ENCODE measurements at regions not wholly inside any gene's neighbourhood (a gene's known extent, or its start where the extent isn't known, plus 50 kb on each side); places are given as distances from the start of the nearest gene placed in this dataset.

GRCh38 chr6:99073223-99073622 lies 125.5 kb upstream of the FBXL4 start:
- H3K9me3 Mint-ChIP-seq = no peaks in the 10 kb centered on the region
- CTCF ChIA-PET = no interaction called here
- peaks cover 8% of the 10 kb centered on the region for H3K27me3 Mint-ChIP-seq
- DNase-seq = no peak
- H3K36me3 Mint-ChIP-seq = no peaks in the 10 kb centered on the region
- no peak overlapping the region for H3K4me3 Mint-ChIP-seq
- H3K4me1 Mint-ChIP-seq = no peaks in the 10 kb centered on the region
- H3K27ac Mint-ChIP-seq = no peak overlapping the region

- Mint-ChIP-seq H3K4me1 (no peaks in the 10 kb centered on the region), H3K27me3 (peaks cover 4% of the 10 kb centered on the region), H3K36me3 (no peaks in the 10 kb centered on the region), H3K27ac (no peak overlapping the region), H3K9me3 (no peaks in the 10 kb centered on the region), H3K4me3 (no peak overlapping the region)
- DNase-seq = no peak
- CTCF ChIA-PET = no interaction called here
Observed at GRCh38 chr6:99066044-99066443, 118.3 kb upstream of the FBXL4 start.

GRCh38 chr6:99064834-99065233 lies 117.1 kb upstream of the FBXL4 start:
- no peaks in the 10 kb centered on the region for H3K36me3 Mint-ChIP-seq
- peaks cover 4% of the 10 kb centered on the region for H3K27me3 Mint-ChIP-seq
- no peak overlapping the region for H3K27ac Mint-ChIP-seq
- no peak for DNase-seq
- no peaks in the 10 kb centered on the region for H3K4me1 Mint-ChIP-seq
- CTCF ChIA-PET = no interaction called here
- no peaks in the 10 kb centered on the region for H3K9me3 Mint-ChIP-seq
- no peak overlapping the region for H3K4me3 Mint-ChIP-seq

- H3K4me1 Mint-ChIP-seq = no peaks in the 10 kb centered on the region
- H3K27ac Mint-ChIP-seq = no peak overlapping the region
- no peak for DNase-seq
- no peaks in the 10 kb centered on the region for H3K36me3 Mint-ChIP-seq
- no peak overlapping the region for H3K4me3 Mint-ChIP-seq
- no peaks in the 10 kb centered on the region for H3K9me3 Mint-ChIP-seq
- peaks cover 5% of the 10 kb centered on the region for H3K27me3 Mint-ChIP-seq
- CTCF ChIA-PET = no interaction called here
Observed at GRCh38 chr6:99036672-99037071, 88.9 kb upstream of the FBXL4 start.

GRCh38 chr6:99032396-99032795 lies 84.7 kb upstream of the FBXL4 start:
- CTCF ChIA-PET = no interaction called here
- Mint-ChIP-seq H3K9me3 (peaks cover 2% of the 10 kb centered on the region), H3K36me3 (no peaks in the 10 kb centered on the region), H3K4me1 (no peaks in the 10 kb centered on the region), H3K27ac (no peak overlapping the region), H3K4me3 (no peak overlapping the region), H3K27me3 (peaks cover 6% of the 10 kb centered on the region)
- DNase-seq = no peak

GRCh38 chr6:99031957-99032356 lies 84.2 kb upstream of the FBXL4 start:
- CTCF ChIA-PET = no interaction called here
- Mint-ChIP-seq H3K36me3 (no peaks in the 10 kb centered on the region), H3K27ac (no peak overlapping the region)

GRCh38 chr6:99030915-99031314 lies 83.2 kb upstream of the FBXL4 start:
- Mint-ChIP-seq H3K27ac (no peak overlapping the region), H3K4me3 (no peak overlapping the region), H3K4me1 (no peaks in the 10 kb centered on the region), H3K27me3 (peaks cover 6% of the 10 kb centered on the region), H3K9me3 (peaks cover 15% of the 10 kb centered on the region), H3K36me3 (no peaks in the 10 kb centered on the region)
- CTCF ChIA-PET = no interaction called here
- DNase-seq = no peak

More at GRCh38 chr6:99031957-99032356, 84.2 kb upstream of the FBXL4 start:
- DNase-seq = no peak
- Mint-ChIP-seq H3K4me1 (no peaks in the 10 kb centered on the region), H3K9me3 (peaks cover 6% of the 10 kb centered on the region), H3K4me3 (no peak overlapping the region), H3K27me3 (peaks cover 6% of the 10 kb centered on the region)

GRCh38 chr6:99026135-99026534 lies 78.4 kb upstream of the FBXL4 start:
- Mint-ChIP-seq H3K27ac (no peak overlapping the region), H3K4me3 (no peak overlapping the region), H3K9me3 (peaks cover 24% of the 10 kb centered on the region), H3K36me3 (no peaks in the 10 kb centered on the region), H3K4me1 (no peaks in the 10 kb centered on the region), H3K27me3 (no peaks in the 10 kb centered on the region)
- no peak for DNase-seq
- CTCF ChIA-PET = no interaction called here

- H3K27me3 Mint-ChIP-seq = no peaks in the 10 kb centered on the region
- CTCF ChIA-PET = no interaction called here
- H3K36me3 Mint-ChIP-seq = no peaks in the 10 kb centered on the region
- DNase-seq = no peak
- H3K27ac Mint-ChIP-seq = no peak overlapping the region
- H3K4me1 Mint-ChIP-seq = no peaks in the 10 kb centered on the region
- H3K4me3 Mint-ChIP-seq = no peak overlapping the region
- peaks cover 24% of the 10 kb centered on the region for H3K9me3 Mint-ChIP-seq
Observed at GRCh38 chr6:99024089-99024488, 76.3 kb upstream of the FBXL4 start.

GRCh38 chr6:99022039-99022609 lies 74.4 kb upstream of the FBXL4 start:
- H3K9me3 Mint-ChIP-seq = peaks cover 20% of the 10 kb centered on the region
- peaks cover 6% of the 10 kb centered on the region for H3K27me3 Mint-ChIP-seq
- no peak overlapping the region for H3K27ac Mint-ChIP-seq
- no peak for DNase-seq
- CTCF ChIA-PET = no interaction called here
- no peaks in the 10 kb centered on the region for H3K36me3 Mint-ChIP-seq
- H3K4me3 Mint-ChIP-seq = no peak overlapping the region
- no peaks in the 10 kb centered on the region for H3K4me1 Mint-ChIP-seq

GRCh38 chr6:99019381-99019780 lies 71.6 kb upstream of the FBXL4 start:
- Mint-ChIP-seq H3K36me3 (no peaks in the 10 kb centered on the region), H3K9me3 (no peaks in the 10 kb centered on the region), H3K27me3 (peaks cover 6% of the 10 kb centered on the region), H3K4me1 (no peaks in the 10 kb centered on the region), H3K4me3 (no peak overlapping the region), H3K27ac (no peak overlapping the region)
- no peak for DNase-seq
- CTCF ChIA-PET = no interaction called here

- H3K36me3 Mint-ChIP-seq = no peaks in the 10 kb centered on the region
- peaks cover 6% of the 10 kb centered on the region for H3K27me3 Mint-ChIP-seq
- no peak overlapping the region for H3K27ac Mint-ChIP-seq
- DNase-seq = no peak
- no peak overlapping the region for H3K4me3 Mint-ChIP-seq
- CTCF ChIA-PET = no interaction called here
- H3K4me1 Mint-ChIP-seq = no peaks in the 10 kb centered on the region
- no peaks in the 10 kb centered on the region for H3K9me3 Mint-ChIP-seq
Observed at GRCh38 chr6:99017150-99017549, 69.4 kb upstream of the FBXL4 start.

GRCh38 chr6:99016355-99016754 lies 68.6 kb upstream of the FBXL4 start:
- H3K27ac Mint-ChIP-seq = no peak overlapping the region
- H3K4me3 Mint-ChIP-seq = no peak overlapping the region
- DNase-seq = no peak
- peaks cover 6% of the 10 kb centered on the region for H3K27me3 Mint-ChIP-seq
- no peaks in the 10 kb centered on the region for H3K9me3 Mint-ChIP-seq
- H3K36me3 Mint-ChIP-seq = no peaks in the 10 kb centered on the region
- CTCF ChIA-PET = no interaction called here
- H3K4me1 Mint-ChIP-seq = no peaks in the 10 kb centered on the region

- CTCF ChIA-PET = no interaction called here
- Mint-ChIP-seq H3K4me1 (no peaks in the 10 kb centered on the region), H3K9me3 (no peaks in the 10 kb centered on the region), H3K36me3 (no peaks in the 10 kb centered on the region), H3K27me3 (peaks cover 10% of the 10 kb centered on the region), H3K4me3 (no peak overlapping the region), H3K27ac (no peak overlapping the region)
- no peak for DNase-seq
Observed at GRCh38 chr6:99014061-99014460, 66.3 kb upstream of the FBXL4 start.

GRCh38 chr6:99013661-99014060 lies 65.9 kb upstream of the FBXL4 start:
- no peaks in the 10 kb centered on the region for H3K9me3 Mint-ChIP-seq
- no peak overlapping the region for H3K4me3 Mint-ChIP-seq
- CTCF ChIA-PET = no interaction called here
- H3K4me1 Mint-ChIP-seq = no peaks in the 10 kb centered on the region
- H3K27me3 Mint-ChIP-seq = peaks cover 9% of the 10 kb centered on the region
- H3K36me3 Mint-ChIP-seq = no peaks in the 10 kb centered on the region
- DNase-seq = no peak
- H3K27ac Mint-ChIP-seq = no peak overlapping the region

- Mint-ChIP-seq H3K36me3 (no peaks in the 10 kb centered on the region), H3K4me3 (no peak overlapping the region), H3K27ac (no peak overlapping the region), H3K4me1 (no peaks in the 10 kb centered on the region), H3K27me3 (peaks cover 7% of the 10 kb centered on the region), H3K9me3 (no peaks in the 10 kb centered on the region)
- CTCF ChIA-PET = no interaction called here
- DNase-seq = no peak
Observed at GRCh38 chr6:99013145-99013544, 65.4 kb upstream of the FBXL4 start.
